GM19372 (cell line): ENCODE measurements at regions not wholly inside any gene's neighbourhood (a gene's known extent, or its start where the extent isn't known, plus 50 kb on each side); places are given as distances from the start of the nearest gene placed in this dataset.

ENCODE experiments used
- ATAC-seq: cut with Tn5 transposase; IDR thresholded peaks from one replicate; pipeline ENCODE4 v1.9.1; 2021; ENCODE audit warnings: mild to moderate bottlenecking, low read depth, moderate library complexity; ENCODE audit not compliant: unreplicated experiment

- no peak for ATAC-seq
These were observed 111.3 kb upstream of the SLC44A3 start for GRCh38 chr1:94708811-94709210.

GRCh38 chr1:94708299-94708685, 111.9 kb upstream of the SLC44A3 start:
- no peak for ATAC-seq

DNA sequence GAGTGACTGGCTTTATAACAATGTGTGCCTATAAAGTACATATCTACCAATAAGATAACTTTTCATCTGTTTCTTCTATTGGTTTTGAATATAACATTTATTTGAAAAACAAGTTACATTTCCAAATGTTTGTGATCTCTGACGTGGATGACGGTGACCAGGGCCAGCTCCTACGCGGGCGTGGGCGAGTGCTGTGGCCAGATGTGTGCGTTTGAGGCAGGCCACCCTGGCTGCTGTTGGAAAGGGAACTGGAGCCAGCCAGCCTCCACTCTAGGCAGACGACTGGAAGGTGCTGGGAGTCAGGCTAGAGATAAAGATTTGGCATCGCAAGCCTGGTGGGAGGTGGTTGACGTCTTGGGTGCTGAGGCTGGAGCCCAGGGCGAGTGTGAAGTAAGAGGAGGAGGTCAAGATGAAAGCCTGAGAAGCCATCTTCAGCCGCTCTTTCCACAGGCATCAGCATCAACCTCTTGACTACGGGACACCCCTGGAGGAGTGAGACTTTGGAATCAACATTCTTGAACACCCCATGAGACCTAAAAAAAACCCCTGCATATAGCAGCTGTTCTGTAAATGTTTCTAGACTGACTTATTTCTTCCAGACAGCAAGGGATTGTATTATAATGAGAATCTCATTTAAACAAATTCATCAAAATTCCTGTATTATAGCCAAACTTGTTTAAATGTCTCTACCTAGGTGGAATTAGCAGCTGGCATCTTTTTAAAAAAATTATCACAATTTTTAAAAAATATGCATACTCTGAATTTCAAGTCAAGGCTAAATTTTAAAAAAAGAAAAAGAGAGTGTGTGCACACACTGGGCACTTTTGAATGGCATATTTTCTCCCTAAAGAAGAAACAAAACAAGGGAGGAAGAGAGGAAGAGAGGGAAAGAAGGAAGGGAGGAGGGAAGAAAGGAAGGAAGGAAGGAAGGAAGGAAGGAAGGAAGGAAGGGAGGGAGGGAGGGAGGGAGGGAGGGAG, 112.5 kb upstream of the SLC44A3 start:
- no peak for ATAC-seq

DNA sequence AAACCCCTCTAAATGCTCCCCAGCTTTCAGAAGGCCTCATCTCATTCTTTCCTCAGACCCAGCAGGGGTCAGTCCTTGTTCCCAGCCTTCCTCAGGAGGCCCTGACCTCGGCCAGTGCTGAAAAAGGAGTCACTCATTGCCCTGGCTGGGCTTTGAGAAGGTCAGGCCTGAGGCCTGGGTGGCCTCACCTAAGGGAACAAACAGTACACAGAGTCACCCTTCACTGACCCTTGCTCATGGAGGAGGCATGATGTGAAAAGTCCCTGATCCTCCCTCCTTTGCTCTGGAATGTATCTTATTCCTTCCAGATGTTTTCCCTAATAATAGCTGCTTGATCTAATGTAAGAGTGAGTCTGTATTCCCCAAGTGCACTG, 117.7 kb upstream of the SLC44A3 start:
- no peak for ATAC-seq

DNA sequence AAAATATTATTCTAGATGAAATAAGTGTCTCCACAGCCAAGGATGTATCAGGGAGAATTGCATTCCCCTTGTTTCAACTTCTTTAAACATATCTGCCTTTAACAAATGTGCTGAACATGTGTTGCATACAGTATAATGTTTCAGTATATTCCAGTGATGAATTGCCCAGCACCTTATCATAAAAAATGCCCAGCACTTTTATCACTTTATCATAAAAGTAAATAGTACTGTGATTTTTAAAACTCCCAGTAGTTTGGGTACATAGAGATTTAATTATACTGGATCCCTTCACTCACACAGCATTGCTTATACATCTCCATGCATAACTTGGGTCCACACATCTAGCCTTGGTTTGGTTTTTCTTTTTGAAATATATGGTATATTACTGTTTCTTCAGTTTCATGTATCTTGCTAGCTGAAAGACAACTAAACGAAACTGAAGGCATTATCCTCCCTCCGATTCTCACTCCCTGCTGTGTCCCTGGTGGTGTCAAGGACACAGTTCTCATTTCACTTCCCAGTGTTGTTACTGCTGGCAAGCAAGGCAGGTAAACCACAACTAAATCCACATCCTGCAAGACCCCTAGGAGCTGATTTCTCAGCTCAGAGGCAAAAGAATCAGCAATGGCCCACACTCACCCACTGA, 118.2 kb upstream of the SLC44A3 start:
- ATAC-seq, result no peak

GRCh38 chr1:94698759-94699502, 121.2 kb upstream of the SLC44A3 start:
- no peak for ATAC-seq

DNA sequence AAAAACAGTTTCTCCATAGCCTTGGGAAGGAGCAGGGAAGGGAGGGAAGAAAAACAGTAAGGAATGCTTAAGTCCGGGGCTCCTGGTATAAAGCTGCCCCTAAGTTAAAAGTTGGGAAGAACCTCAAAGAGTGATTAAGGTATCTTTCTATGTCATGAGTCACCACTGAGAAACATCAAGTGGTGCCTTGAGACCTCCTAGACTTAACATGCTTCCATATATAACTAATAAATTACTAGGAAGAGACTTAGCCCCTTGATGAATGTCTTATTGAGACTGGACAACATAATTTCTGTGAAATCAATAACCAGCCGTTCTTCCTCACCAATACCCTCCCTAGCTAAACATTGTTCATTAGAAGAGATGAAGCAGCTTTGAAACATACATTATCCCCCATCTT, 121.8 kb upstream of the SLC44A3 start:
- ATAC-seq, result no peak

- no peak for ATAC-seq
These were observed 122.3 kb upstream of the SLC44A3 start for GRCh38 chr1:94697839-94698238.

- ATAC-seq, result no peak
These were observed 125.8 kb upstream of the SLC44A3 start for GRCh38 chr1:94694226-94694915.

DNA sequence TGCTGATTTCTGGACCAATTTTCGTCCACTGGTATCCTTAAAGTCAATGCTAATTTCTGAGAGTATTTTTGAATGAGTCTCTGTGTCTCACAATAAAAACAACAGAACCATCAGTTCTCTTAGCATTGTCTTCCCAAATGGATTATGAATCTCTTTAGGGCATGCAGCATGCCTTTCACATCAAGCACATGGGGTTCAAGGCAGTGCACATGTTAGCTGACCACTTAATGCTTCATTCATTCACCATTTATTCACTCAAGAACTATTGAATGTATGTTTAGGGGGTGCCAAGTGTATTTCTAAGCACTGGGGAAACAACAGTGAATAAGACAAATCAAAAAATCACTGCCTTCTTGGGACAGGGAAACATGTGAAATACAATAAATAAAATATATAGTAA, 126.7 kb upstream of the SLC44A3 start:
- ATAC-seq, result no peak

DNA sequence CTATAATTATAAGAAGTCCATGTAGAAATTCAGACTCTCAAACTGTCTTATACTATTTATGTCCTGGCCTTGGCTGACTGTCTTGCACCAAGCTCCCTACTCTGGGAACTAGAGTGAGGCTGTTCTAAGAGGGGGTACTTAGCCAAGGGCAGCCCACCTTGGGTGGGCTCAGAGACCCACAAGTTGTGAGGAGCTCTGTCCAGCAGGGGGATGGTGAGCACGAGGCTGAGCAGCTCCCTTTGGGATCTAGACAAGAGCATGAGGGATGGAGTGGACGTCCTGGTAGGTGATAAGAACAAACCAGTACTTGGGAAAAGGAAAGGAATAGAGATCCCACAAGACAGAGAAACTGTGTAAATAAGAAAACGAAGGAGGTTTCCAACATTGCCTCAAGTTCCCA, 127.1 kb upstream of the SLC44A3 start:
- no peak for ATAC-seq

DNA sequence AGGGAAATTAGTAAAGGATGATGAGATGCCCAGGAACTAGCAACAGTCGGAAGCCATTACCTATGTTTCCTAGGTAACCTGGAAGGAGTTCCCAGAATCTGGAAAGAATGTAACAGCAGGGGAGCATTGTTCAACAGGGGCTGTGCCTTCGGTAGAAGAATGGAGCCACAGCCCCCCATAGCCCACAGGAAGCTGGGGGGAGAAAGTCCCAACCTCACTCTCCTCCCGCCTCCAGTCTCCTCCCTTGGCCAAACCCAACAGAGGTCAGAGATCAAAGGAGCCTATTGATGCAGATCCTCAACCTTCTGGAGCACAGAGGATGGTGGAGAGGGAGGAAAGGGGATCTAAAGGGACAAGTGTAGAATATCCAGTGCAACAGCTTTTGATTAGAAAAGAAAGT, 131.5 kb upstream of the SLC44A3 start:
- ATAC-seq, result no peak

DNA sequence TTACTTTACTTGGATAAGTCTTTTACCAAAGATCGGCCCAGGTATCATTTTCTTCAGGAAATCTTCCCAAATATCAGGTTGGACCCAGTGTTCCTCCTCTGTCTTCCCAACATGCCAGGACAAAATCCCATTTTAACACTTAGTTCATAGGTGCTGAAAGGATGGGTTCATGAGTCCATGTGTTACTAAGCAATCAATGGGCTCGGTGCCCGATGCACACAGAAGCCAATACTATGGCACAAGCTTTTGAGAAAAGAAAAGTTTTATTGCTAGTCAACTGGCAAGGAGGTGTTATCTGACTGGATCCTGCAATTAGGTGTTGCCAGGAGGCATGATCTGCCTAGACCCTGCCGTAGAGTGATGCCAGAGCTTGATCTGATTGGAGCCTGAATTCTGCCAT, 133.3 kb upstream of the SLC44A3 start:
- ATAC-seq, result no peak

DNA sequence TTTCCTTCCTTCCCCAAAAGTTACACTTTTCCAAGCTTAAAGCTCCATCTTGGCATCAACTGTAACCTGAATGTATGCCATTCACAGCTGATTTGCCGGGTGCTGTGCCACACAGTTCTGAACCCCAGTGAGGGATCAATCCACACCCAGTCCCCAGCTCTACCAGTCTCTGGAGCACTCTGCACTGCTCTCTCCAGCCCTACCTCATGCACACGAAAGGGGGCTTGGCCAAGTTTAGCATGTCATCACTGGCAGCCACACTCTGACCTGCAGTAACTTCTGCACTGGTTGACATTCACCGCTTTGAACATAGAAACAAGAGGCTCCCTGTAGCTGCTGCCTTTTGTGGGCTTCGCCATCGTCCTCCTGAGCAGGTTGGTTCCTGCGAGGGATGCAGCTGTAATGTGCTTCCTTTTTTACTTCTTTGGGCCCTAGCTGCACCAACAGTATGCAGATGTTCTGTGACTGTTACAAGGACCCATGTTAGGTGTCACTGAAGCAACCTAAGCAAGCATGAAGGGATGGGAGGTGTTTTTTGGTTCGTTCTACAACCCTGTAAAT, 135.4 kb upstream of the SLC44A3 start:
- ATAC-seq, result no peak

DNA sequence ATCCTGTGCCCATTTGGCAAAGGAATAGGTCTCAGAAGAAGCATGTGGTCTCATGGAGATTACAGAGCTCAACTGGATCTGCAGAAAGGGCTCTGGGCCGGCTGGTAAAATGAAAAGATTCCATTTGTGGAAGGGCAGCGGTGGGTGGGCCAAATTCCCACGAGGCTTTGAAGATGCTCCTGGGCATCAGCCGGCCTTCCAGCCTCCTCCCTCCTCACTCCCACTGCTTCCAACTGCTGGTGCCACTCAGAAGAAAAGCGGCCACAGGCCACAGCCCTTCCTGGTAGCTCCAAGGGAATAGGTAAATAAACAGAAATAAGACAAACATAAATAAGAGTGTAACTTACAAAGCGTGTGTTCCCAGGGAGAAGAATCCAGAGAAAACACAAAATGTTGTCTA, 136.3 kb upstream of the SLC44A3 start:
- ATAC-seq, result no peak

- no peak for ATAC-seq
These were observed 138.4 kb upstream of the F3 start for GRCh38 chr1:94680039-94680377.

GRCh38 chr1:94679332-94680038, 137.9 kb upstream of the F3 start:
- ATAC-seq, result no peak

DNA sequence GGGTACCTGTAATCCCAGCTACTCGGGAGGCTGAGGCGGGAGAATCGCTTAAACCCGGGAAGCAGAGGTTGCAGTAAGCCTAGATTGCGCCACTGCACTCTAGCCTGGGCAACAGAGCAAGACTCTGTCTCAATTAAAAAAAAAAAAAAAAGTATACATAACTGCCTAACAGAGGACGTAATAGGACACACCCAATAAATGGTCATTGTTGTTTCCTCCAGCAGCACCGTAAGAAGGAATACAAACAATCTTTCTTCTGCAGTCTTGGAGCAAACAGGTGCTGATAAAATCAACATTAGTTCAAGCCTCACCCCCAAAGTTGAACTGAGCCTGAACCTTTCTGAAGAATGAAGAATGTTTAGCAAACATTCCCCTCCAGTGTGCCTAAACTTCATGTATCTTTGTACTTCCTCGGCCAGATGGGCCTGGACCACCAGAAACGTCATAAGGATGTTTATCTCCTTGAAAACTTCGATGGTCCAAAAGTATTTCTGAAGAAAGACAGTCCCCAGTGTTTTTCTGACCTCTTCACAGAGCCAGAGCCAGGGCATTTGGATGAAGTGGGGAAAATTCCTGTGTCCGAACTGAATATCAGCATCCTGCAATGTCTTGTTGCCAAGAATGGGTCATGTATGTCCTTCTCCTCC, 136.8 kb upstream of the F3 start:
- no peak for ATAC-seq

DNA sequence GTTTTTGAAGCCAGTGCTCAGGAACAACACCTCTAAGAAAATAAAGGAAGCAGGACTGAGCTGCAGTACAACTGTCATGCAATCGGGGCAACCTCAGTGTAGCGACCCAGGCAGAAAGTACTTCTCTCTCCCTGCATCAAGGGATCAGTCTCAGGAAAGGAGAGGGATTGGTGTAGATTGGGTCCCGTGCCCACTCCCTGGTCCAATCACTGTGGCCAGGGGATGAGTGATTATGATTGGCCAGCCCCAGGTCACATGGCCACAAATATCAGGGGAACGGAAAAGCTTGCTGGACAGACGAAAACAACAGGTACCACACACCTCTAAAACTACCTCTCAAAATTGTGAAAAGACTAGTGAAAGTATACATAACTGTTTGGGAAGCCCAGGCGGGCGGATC, 136.2 kb upstream of the F3 start:
- no peak for ATAC-seq
